Mesenteric fat pad (tissue), 1 donor: ENCODE measurements at regions not wholly inside any gene's neighbourhood (a gene's known extent, or its start where the extent isn't known, plus 50 kb on each side); places are given as distances from the start of the nearest gene placed in this dataset.

ENCODE experiments used
- DNase-seq: peaks from one replicate; pipeline ENCODE4 v3.0.0-alpha.2; 2020; ENCODE audit warnings: low spot score
- donor health status: DM: yes; HTN: yes; CAD: no.

GRCh38 chr3:105923140-105923539 lies 54.3 kb upstream of the CBLB start:
- no peak for DNase-seq

- DNase-seq, result no peak
Observed at GRCh38 chr3:105927741-105928140, 58.9 kb upstream of the CBLB start.

GRCh38 chr3:105930733-105931132 lies 61.9 kb upstream of the CBLB start:
- no peak for DNase-seq

- DNase-seq, result no peak
Observed at GRCh38 chr3:105931500-105931899, 62.7 kb upstream of the CBLB start.

GRCh38 chr3:105933871-105934270 lies 65.1 kb upstream of the CBLB start:
- no peak for DNase-seq

GRCh38 chr3:105938101-105938500 lies 69.3 kb upstream of the CBLB start:
- no peak for DNase-seq

GRCh38 chr3:105938806-105939205 lies 70.0 kb upstream of the CBLB start:
- no peak for DNase-seq

GRCh38 chr3:105944276-105944675 lies 75.5 kb upstream of the CBLB start:
- DNase-seq, result no peak

- no peak for DNase-seq
Observed at GRCh38 chr3:105944721-105945120, 75.9 kb upstream of the CBLB start.

GRCh38 chr3:105948101-105948500 lies 79.3 kb upstream of the CBLB start:
- no peak for DNase-seq

- DNase-seq, result no peak
Observed at GRCh38 chr3:105950881-105951600, 82.2 kb upstream of the CBLB start.

GRCh38 chr3:105953831-105954230 lies 85.0 kb upstream of the CBLB start:
- no peak for DNase-seq

GRCh38 chr3:105956306-105956705 lies 87.5 kb upstream of the CBLB start:
- no peak for DNase-seq

GRCh38 chr3:105957722-105958121 lies 88.9 kb upstream of the CBLB start:
- no peak for DNase-seq

- no peak for DNase-seq
Observed at GRCh38 chr3:105958237-105959000, 89.6 kb upstream of the CBLB start.

- no peak for DNase-seq
Observed at GRCh38 chr3:105959851-105960250, 91.0 kb upstream of the CBLB start.

- DNase-seq, result no peak
Observed at GRCh38 chr3:105960381-105960780, 91.6 kb upstream of the CBLB start.

GRCh38 chr3:105963161-105963560 lies 94.3 kb upstream of the CBLB start:
- no peak for DNase-seq

- no peak for DNase-seq
Observed at GRCh38 chr3:105965384-105965783, 96.6 kb upstream of the CBLB start.

GRCh38 chr3:105967117-105967516 lies 98.3 kb upstream of the CBLB start:
- DNase-seq, result no peak

- DNase-seq, result no peak
Observed at GRCh38 chr3:105970283-105970682, 101.5 kb upstream of the CBLB start.

GRCh38 chr3:105972069-105972468 lies 103.3 kb upstream of the CBLB start:
- no peak for DNase-seq

GRCh38 chr3:105974381-105974780 lies 105.6 kb upstream of the CBLB start:
- no peak for DNase-seq
